Activated B cell treated with CpG ODN at 0.5 μM for 24 hours (primary cell): ENCODE measurements at regions not wholly inside any gene's neighbourhood (a gene's known extent, or its start where the extent isn't known, plus 50 kb on each side); places are given as distances from the start of the nearest gene placed in this dataset.

ENCODE experiments used
- ATAC-seq: fragments of 200-7000 bp; cut with Tn5 transposase; one replicate; pipeline ENCODE4 v1.10.0; 2021; ENCODE audit warnings: low read depth, mild to moderate bottlenecking, moderate library complexity
- CTCF ChIA-PET: fragments of 350-600 bp; sonication (Branson Sonifier 250); formaldehyde crosslinking; loops from one replicate; lab custom pipeline; 2021; ENCODE audit warnings: antibody characterized with exemption; lab: Charles Lee
- POLR2A ChIA-PET: fragments of 350-600 bp; sonication (Branson Sonifier 250); formaldehyde crosslinking; loops from one replicate; lab custom pipeline; 2021; ENCODE audit warnings: antibody characterized with exemption; lab: Charles Lee
- DNase-seq: peaks from one replicate; pipeline ENCODE4 v3.0.0; 2022
- H3K27ac Mint-ChIP-seq: one replicate; pipeline ENCODE4 v1.8.0; 2020; ENCODE audit warnings: mixed read lengths
- H3K27me3 Mint-ChIP-seq: one replicate; pipeline ENCODE4 v1.8.0; 2021; ENCODE audit warnings: mixed read lengths
- H3K36me3 Mint-ChIP-seq: one replicate; pipeline ENCODE4 v1.8.0; 2021; ENCODE audit warnings: low read depth, mixed read lengths
- H3K4me1 Mint-ChIP-seq: one replicate; pipeline ENCODE4 v1.8.0; 2021; ENCODE audit warnings: mixed read lengths
- H3K4me3 Mint-ChIP-seq: one replicate; pipeline ENCODE4 v1.8.0; 2020; ENCODE audit warnings: mild to moderate bottlenecking, mixed read lengths
- H3K9me3 Mint-ChIP-seq: one replicate; pipeline ENCODE4 v1.8.0; 2020; ENCODE audit warnings: mixed read lengths
- intact Hi-C: fragments of 100-400 bp; cut with micrococcal nuclease; formaldehyde crosslinking; loops from one replicate; pipeline ENCODE4 v1.15.1; 2024
- TF ChIP-seq, protein P1 (sequence below): fragments of 200-600 bp; IDR thresholded peaks from one replicate; pipeline ENCODE4 v1.8.0; 2022; ENCODE audit warnings: antibody characterized with exemption, mild to moderate bottlenecking

DNA sequence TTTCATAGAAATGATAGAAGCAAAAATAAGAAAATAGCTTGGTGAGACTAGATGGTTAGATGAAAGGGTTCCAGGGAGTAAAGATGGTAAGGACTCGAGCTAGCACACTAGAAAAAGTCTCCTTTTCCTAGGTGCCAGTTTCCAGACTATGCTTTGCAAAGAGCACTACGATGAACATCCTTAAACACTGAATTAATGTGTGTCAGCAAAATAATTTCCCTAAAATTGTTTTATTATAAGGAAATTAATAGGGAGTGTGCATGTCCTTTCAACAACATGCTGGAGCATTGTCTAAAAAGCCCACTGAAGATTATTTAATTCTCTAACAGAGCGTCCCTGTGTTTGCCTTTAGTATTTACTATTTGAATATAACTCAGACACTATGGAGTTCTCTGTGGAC is 107.4 kb upstream of the NDUFV2 start:
- Mint-ChIP-seq H3K9me3 (peaks cover 3% of the 10 kb centered on the region), H3K4me3 (no peak overlapping the region), H3K27ac (no peak overlapping the region), H3K36me3 (no peaks in the 10 kb centered on the region), H3K27me3 (peaks cover 3% of the 10 kb centered on the region), H3K4me1 (no peaks in the 10 kb centered on the region)
- intact Hi-C loops: no loop called here
- no peak for ATAC-seq
- TF ChIP-seq, protein P1, sequence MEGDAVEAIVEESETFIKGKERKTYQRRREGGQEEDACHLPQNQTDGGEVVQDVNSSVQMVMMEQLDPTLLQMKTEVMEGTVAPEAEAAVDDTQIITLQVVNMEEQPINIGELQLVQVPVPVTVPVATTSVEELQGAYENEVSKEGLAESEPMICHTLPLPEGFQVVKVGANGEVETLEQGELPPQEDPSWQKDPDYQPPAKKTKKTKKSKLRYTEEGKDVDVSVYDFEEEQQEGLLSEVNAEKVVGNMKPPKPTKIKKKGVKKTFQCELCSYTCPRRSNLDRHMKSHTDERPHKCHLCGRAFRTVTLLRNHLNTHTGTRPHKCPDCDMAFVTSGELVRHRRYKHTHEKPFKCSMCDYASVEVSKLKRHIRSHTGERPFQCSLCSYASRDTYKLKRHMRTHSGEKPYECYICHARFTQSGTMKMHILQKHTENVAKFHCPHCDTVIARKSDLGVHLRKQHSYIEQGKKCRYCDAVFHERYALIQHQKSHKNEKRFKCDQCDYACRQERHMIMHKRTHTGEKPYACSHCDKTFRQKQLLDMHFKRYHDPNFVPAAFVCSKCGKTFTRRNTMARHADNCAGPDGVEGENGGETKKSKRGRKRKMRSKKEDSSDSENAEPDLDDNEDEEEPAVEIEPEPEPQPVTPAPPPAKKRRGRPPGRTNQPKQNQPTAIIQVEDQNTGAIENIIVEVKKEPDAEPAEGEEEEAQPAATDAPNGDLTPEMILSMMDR: no peak
- POLR2A ChIA-PET: no interaction called here
- CTCF ChIA-PET: no interaction called here
- DNase-seq: no peak

DNA sequence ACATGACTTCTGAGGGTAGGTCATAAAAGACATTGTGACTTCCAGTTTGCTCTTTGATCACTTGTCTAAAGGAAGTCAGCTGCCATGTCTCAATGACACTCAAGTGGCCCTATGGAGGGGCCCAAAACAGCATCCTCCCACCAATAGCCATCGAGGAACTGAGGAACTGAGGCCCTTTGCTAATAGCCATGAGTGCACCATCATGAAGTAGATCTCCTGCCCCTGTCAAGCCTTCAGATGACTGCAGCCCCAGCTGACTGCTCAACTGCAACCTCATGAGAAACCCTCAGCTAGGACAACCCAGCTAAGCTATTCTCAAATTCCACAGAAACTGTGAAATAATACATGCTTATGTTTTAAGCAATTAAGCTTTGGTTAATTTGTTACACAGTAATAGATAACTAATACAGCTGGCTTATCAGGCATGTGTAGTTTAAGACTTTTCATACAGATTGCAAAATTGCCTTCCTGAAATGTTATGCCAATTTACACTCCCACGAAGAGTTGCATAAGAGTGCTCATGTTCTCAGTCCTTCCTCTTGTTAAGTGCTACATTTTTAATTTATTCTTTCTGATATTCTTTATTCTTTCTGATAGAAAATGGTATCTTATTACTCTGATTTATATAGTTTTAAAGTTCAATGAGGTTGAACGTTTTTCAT is 105.6 kb upstream of the NDUFV2 start:
- POLR2A ChIA-PET: no interaction called here
- CTCF ChIA-PET: interaction anchor here (1.7 kb wide), 1 partner anchor 9 kb away, joined by 5 read pairs; no protein-coding TSS in a partner anchor

DNA sequence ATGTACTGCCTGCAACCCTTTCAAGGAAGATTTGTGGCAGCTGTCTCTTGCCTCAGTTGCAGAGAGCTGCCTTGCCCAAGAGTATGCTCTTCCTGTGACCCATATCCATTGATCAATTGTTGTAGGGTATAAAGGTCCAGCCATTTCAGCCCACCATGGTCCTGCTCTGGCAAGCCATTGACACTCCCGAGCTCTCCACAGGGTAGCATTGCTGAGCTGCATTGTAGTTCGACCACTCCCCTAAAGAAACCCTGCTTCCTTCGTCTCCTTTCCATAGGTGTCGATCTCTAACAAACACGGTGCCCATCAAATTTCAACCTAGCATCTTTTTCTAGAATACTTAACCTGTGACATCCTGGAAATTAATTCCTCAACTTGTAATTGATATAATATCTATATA is 104.9 kb upstream of the NDUFV2 start:
- no peaks in the 10 kb centered on the region for H3K36me3 Mint-ChIP-seq
- no peaks in the 10 kb centered on the region for H3K4me1 Mint-ChIP-seq
- intact Hi-C loops: no loop called here
- H3K4me3 Mint-ChIP-seq: no peak overlapping the region
- POLR2A ChIA-PET: interaction anchor here (0.6 kb wide), 2 partner anchors 408 to 855 kb away, joined by 3 to 4 read pairs; no protein-coding TSS in a partner anchor
- TF ChIP-seq, protein P1: no peak
- peaks cover 3% of the 10 kb centered on the region for H3K9me3 Mint-ChIP-seq
- H3K27ac Mint-ChIP-seq: no peak overlapping the region
- CTCF ChIA-PET: interaction anchor here (1.7 kb wide), 1 partner anchor 10 kb away, joined by 5 read pairs; no protein-coding TSS in a partner anchor
- DNase-seq (no peak), ATAC-seq (no peak)
- H3K27me3 Mint-ChIP-seq: peaks cover 10% of the 10 kb centered on the region

More for the DNA sequence above, 105.6 kb upstream of the NDUFV2 start:
- no peak for ATAC-seq
- Mint-ChIP-seq H3K4me3 (no peak overlapping the region), H3K36me3 (no peaks in the 10 kb centered on the region), H3K27ac (no peak overlapping the region), H3K27me3 (peaks cover 10% of the 10 kb centered on the region), H3K9me3 (peaks cover 3% of the 10 kb centered on the region), H3K4me1 (no peaks in the 10 kb centered on the region)
- TF ChIP-seq, protein P1: no peak
- DNase-seq: no peak
- intact Hi-C loops: no loop called here

DNA sequence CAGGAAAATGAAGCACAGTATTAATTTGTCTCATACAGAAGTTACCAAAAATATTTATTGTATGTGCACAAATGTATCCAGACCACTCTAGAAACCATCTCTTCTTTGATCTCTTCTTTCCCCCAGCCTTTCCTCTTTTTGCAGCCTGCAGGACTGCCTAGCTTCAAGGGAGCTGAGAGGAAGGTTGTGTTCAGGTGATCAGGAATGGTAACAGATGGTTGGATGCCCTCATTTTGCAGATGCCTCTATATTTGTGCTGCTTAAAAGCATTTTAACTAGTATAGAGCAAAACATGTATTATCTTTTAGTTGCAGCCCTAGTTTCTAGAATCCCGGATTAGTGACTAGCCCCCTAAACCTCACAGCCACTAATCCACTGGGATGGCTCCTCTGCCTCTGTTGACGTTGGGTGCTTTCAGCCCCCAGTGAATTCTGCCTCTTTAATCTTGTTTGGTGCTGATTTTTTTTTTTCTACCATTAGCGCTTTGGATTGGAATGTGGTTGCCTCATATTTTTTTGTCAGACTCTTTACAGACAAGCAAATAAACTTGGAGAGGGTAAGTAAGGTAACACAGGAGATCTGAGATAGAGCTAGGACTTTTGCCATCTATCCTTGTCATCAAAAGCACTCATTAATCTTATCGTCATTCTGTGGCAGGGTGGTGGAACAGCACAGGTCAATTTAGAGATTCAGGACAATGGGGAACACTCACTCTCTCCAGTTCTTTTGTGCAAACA is 103.8 kb upstream of the NDUFV2 start:
- no peaks in the 10 kb centered on the region for H3K36me3 Mint-ChIP-seq
- no peak for ATAC-seq
- H3K4me1 Mint-ChIP-seq: no peaks in the 10 kb centered on the region
- no peak overlapping the region for H3K27ac Mint-ChIP-seq
- intact Hi-C loops: no loop called here
- peaks cover 10% of the 10 kb centered on the region for H3K9me3 Mint-ChIP-seq
- ChIA-PET CTCF (interaction anchor here (1.4 kb wide), 1 partner anchor 303 kb away, joined by 3 read pairs; no protein-coding TSS in a partner anchor), POLR2A (no interaction called here)
- H3K4me3 Mint-ChIP-seq: no peak overlapping the region
- H3K27me3 Mint-ChIP-seq: peaks cover 10% of the 10 kb centered on the region
- TF ChIP-seq, protein P1: no peak
- no peak for DNase-seq

DNA sequence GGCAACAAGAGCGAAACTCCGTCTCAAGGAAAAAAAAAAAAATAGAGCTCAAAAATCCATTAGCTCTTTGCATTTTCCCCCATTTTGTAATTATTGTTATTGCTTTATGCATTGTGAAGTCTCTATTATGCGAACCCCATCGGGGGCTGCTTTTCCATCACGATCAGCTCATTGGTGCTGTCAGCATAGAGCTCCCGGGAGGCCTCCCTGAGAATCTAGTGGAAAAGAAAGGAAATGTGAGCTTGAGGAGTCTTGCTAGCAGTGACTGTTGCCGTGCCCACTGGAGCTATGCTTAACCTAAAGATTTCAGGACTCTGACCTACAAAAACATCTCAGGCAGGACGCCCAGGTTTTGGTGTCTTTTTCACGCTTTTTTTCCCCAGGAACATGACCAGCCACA is 102.6 kb upstream of the NDUFV2 start:
- Mint-ChIP-seq H3K27ac (no peak overlapping the region), H3K36me3 (no peaks in the 10 kb centered on the region), H3K4me3 (no peak overlapping the region), H3K27me3 (peaks cover 12% of the 10 kb centered on the region), H3K4me1 (no peaks in the 10 kb centered on the region), H3K9me3 (peaks cover 10% of the 10 kb centered on the region)
- no peak for ATAC-seq
- DNase-seq: no peak
- ChIA-PET POLR2A (interaction anchor here (0.9 kb wide), 1 partner anchor 351 kb away, joined by 3 read pairs; no protein-coding TSS in a partner anchor), CTCF (interaction anchor here (0.7 to 1.4 kb wide), 2 partner anchors 304 to 391 kb away, joined by 3 read pairs; partner anchors contain the start of gene RAB12)
- TF ChIP-seq, protein P1: no peak
- intact Hi-C loops: no loop called here
